ENCODE measurements at regions not wholly inside any gene's neighbourhood (a gene's known extent, or its start where the extent isn't known, plus 50 kb on each side); places are given as distances from the start of the nearest gene placed in this dataset.
A peak's percentile ranks its signal among the peaks of the same experiment; 100 is the strongest.

GRCh38 chr3:22089284-22089683, 338.3 kb upstream of the ZNF385D start:
- peak in 4 of 5 experiments; percentile 15 to 33 (median 30) for TF ChIP-seq CTCF (IDR thresholded peaks at IDR 0.05)
- TF ChIP-seq POLR2A (IDR thresholded peaks at IDR 0.05), result no peak
